SK-N-SH (cell line): ENCODE measurements at regions not wholly inside any gene's neighbourhood (a gene's known extent, or its start where the extent isn't known, plus 50 kb on each side); places are given as distances from the start of the nearest gene placed in this dataset.

Source experiments
- CTCF ChIA-PET: fragments of 300-600, 350-600 bp; formaldehyde crosslinking; extraction: SDS; loops from one replicate; lab custom pipeline; 2021; lab: Yijun Ruan, JAX
- POLR2A ChIA-PET: fragments of 350-600 bp; sonication (Branson Sonifier 250); formaldehyde crosslinking; extraction: SDS; loops from one replicate; lab custom pipeline; 2020; ENCODE audit warnings: antibody characterized with exemption, inconsistent platforms; lab: Yijun Ruan, JAX
- DNase-seq: peaks from one replicate; pipeline ENCODE4 v3.0.0; 2012
- H2AFZ ChIP-seq: fragments of 200-600 bp; sonication (generic); 2 replicates; pipeline ENCODE4 v1.8.1; 2016; ENCODE audit warnings: antibody characterized with exemption, mild to moderate bottlenecking, low read depth
- H3F3A ChIP-seq: fragments of 200-600 bp; sonication (generic); replicated peaks from 2 replicates; pipeline ENCODE3; 2016; ENCODE audit warnings: antibody characterized with exemption, mild to moderate bottlenecking; ENCODE audit not compliant: insufficient read depth
- H3K27ac ChIP-seq, 2 experiments: fragments of 200-500 bp in 1 of 2; fragments of 200-600 bp in 1 of 2; sonication (Bioruptor generic) in 1 of 2; sonication (generic), shearing (Covaris generic) in 1 of 2; 2 replicates each; pipeline versions ENCODE4 v1.5.1 to v1.6.1; 2014 to 2016; ENCODE audit warnings: low read depth in 2 of 2, inconsistent platforms in 1 of 2, low read length in 1 of 2, mild to moderate bottlenecking in 1 of 2, mixed read lengths in 1 of 2
- H3K27me3 ChIP-seq: fragments of 200-600 bp; sonication (generic), shearing (Covaris generic); 2 replicates; pipeline ENCODE4 v1.6.1; 2016; ENCODE audit warnings: mixed run types; ENCODE audit not compliant: insufficient read depth
- H3K36me3 ChIP-seq, 2 experiments: fragments of 200-500 bp in 1 of 2; fragments of 200-600 bp in 1 of 2; sonication (Bioruptor generic) in 1 of 2; sonication (generic) in 1 of 2; replicated peaks in 1 of 2; 2 replicates each; pipeline versions ENCODE3 to v1.5.1; 2014 to 2016; ENCODE audit warnings: low read length in 1 of 2, mild to moderate bottlenecking in 1 of 2; ENCODE audit not compliant: insufficient read depth in 2 of 2, control insufficient read depth in 1 of 2
- H3K4me1 ChIP-seq, 2 experiments: fragments of 200-500 bp in 1 of 2; fragments of 200-600 bp in 1 of 2; sonication (Bioruptor generic) in 1 of 2; sonication (generic), shearing (Covaris generic) in 1 of 2; 2 replicates each; pipeline versions ENCODE4 v1.5.1 to v1.6.1; 2014 to 2016; ENCODE audit warnings: low read depth in 1 of 2, low read length in 1 of 2, mixed run types in 1 of 2; ENCODE audit not compliant: insufficient read depth in 2 of 2, control insufficient read depth in 1 of 2
- H3K4me2 ChIP-seq: fragments of 200-600 bp; sonication (generic), shearing (Covaris generic); 2 replicates; pipeline ENCODE4 v1.6.1; 2017; ENCODE audit warnings: mixed run types
- H3K4me3 ChIP-seq, 2 experiments: fragments of 200-500 bp in 1 of 2; fragments of 200-600 bp in 1 of 2; sonication (Bioruptor generic) in 1 of 2; sonication (generic), shearing (Covaris generic) in 1 of 2; 2 replicates each; pipeline versions ENCODE4 v1.5.1 to v1.8.1; 2014 to 2016; ENCODE audit warnings: low read depth in 2 of 2, inconsistent platforms in 1 of 2, low read length in 1 of 2, mild to moderate bottlenecking in 1 of 2, mixed read lengths in 1 of 2, moderate library complexity in 1 of 2
- H3K79me2 ChIP-seq: fragments of 200-600 bp; sonication (generic); 2 replicates; pipeline ENCODE4 v1.8.1; 2017; ENCODE audit warnings: mild to moderate bottlenecking; ENCODE audit not compliant: insufficient read depth
- H3K9ac ChIP-seq: fragments of 200-600 bp; sonication (generic); 2 replicates; pipeline ENCODE4 v1.6.1; 2017; ENCODE audit warnings: mixed run types
- H3K9me2 ChIP-seq: fragments of 200-600 bp; sonication (generic); 2 replicates; pipeline ENCODE4 v1.6.1; 2017; ENCODE audit warnings: mixed run types
- H3K9me3 ChIP-seq: fragments of 200-600 bp; sonication (generic); 2 replicates; pipeline ENCODE4 v1.6.1; 2017; ENCODE audit warnings: mixed run types, mild to moderate bottlenecking, moderate library complexity
- H4K20me1 ChIP-seq: fragments of 200-600 bp; sonication (generic); 2 replicates; pipeline ENCODE4 v1.6.1; 2017; ENCODE audit warnings: mild to moderate bottlenecking, mixed run types; ENCODE audit not compliant: insufficient read depth
- CHD2 ChIP-seq: fragments of 150-350 bp; IDR thresholded peaks from 2 replicates; pipeline ENCODE4 v1.6.1; 2018; ENCODE audit warnings: low read length; ENCODE audit not compliant: partially characterized antibody
- ELF1 ChIP-seq: IDR thresholded peaks from 2 replicates; pipeline ENCODE4 v1.4.0; 2012
- EZH2phosphoT487 ChIP-seq: fragments of 200-600 bp; sonication (generic); IDR thresholded peaks from 2 replicates; pipeline ENCODE4 v1.6.1; 2017; ENCODE audit warnings: low read depth, mixed run types, mild to moderate bottlenecking, antibody characterized with exemption, moderate library complexity, borderline replicate concordance
- GABPA ChIP-seq: IDR thresholded peaks from 2 replicates; pipeline ENCODE4 v1.4.0; 2012; ENCODE audit warnings: low read depth, mild to moderate bottlenecking
- GATA2 ChIP-seq: sonication (generic); formaldehyde crosslinking; IDR thresholded peaks from 2 replicates; pipeline ENCODE4 v1.5.0; 2020; ENCODE audit warnings: mild to moderate bottlenecking, missing genetic modification reagents
- IRF3 ChIP-seq: fragments of 150-350 bp; IDR thresholded peaks from 2 replicates; pipeline ENCODE4 v1.6.1; 2016; ENCODE audit warnings: mild to moderate bottlenecking, low read depth, low read length
- JUND ChIP-seq: IDR thresholded peaks from 2 replicates; pipeline ENCODE4 v1.4.0; 2012
- MXI1 ChIP-seq: IDR thresholded peaks from 2 replicates; pipeline ENCODE4 v1.6.1; 2012; ENCODE audit warnings: mild to moderate bottlenecking, low read depth, low read length, improper control_type of control experiment
- NRF1 ChIP-seq: IDR thresholded peaks from 2 replicates; pipeline ENCODE4 v1.6.1; 2012; ENCODE audit warnings: low read depth, mild to moderate bottlenecking, low read length
- POLR2AphosphoS5 ChIP-seq: IDR thresholded peaks from 2 replicates; pipeline ENCODE4 v1.6.1; 2012; ENCODE audit warnings: low read depth, low read length
- RAD21 ChIP-seq: IDR thresholded peaks from 2 replicates; pipeline ENCODE4 v1.6.1; 2012; ENCODE audit warnings: mild to moderate bottlenecking, low read length
- RCOR1 ChIP-seq: fragments of 150-350 bp; IDR thresholded peaks from 2 replicates; pipeline ENCODE4 v1.6.1; 2017; ENCODE audit warnings: antibody characterized with exemption, low read length
- RFX5 ChIP-seq: IDR thresholded peaks from 2 replicates; pipeline ENCODE4 v1.6.1; 2012; ENCODE audit warnings: mild to moderate bottlenecking, improper control_type of control experiment, low read length
- SIN3A ChIP-seq: IDR thresholded peaks from 2 replicates; pipeline ENCODE4 v1.6.1; 2012; ENCODE audit warnings: low read depth, mild to moderate bottlenecking, low read length, moderate library complexity, borderline replicate concordance
- USF2 ChIP-seq: fragments of 150-350 bp; IDR thresholded peaks from 2 replicates; pipeline ENCODE4 v1.6.1; 2017; ENCODE audit warnings: antibody characterized with exemption, low read length, low read depth, borderline replicate concordance
- YY1 ChIP-seq: IDR thresholded peaks from 2 replicates; pipeline ENCODE4 v1.4.0; 2012; ENCODE audit warnings: low read depth, mild to moderate bottlenecking
- ZBTB33 ChIP-seq: IDR thresholded peaks from 2 replicates; pipeline ENCODE4 v1.4.0; 2012; ENCODE audit warnings: low read depth, borderline replicate concordance
- WGBS: methylation state at CpG from one replicate; pipeline ENCODE4 v1.1.6; 2017; ENCODE audit warnings: low lambda C conversion rate; 5-methylcytosine and 5-hydroxymethylcytosine counted together
- TF ChIP-seq, protein P1 (sequence below): fragments of 200-600 bp; sonication (generic); IDR thresholded peaks from 2 replicates; pipeline ENCODE4 v1.6.1; 2017; ENCODE audit warnings: antibody characterized with exemption, mild to moderate bottlenecking, moderate library complexity
- TF ChIP-seq, protein P2 (sequence below): IDR thresholded peaks from 2 replicates; pipeline ENCODE4 v1.4.0; 2012; ENCODE audit warnings: low read depth, borderline replicate concordance

- Histone ChIP-seq H3F3A (no peaks in the 10 kb centered on the region), H3K9me3 (no peaks in the 10 kb centered on the region), H4K20me1 (no peaks in the 10 kb centered on the region), H3K4me3 (no peak overlapping the region), H3K36me3 (no peaks in the 10 kb centered on the region), H3K4me1 (peaks cover 0 to 6% of the 10 kb centered on the region in 2 experiments; a peak in 1 of 4 replicates), H3K4me2 (no peak overlapping the region), H3K9ac (no peak overlapping the region), H3K79me2 (no peaks in the 10 kb centered on the region), H3K9me2 (no peaks in the 10 kb centered on the region), H3K27me3 (no peaks in the 10 kb centered on the region), H3K27ac (no peak overlapping the region), H2AFZ (no peak overlapping the region)
- CTCF ChIA-PET: interaction anchor here (0.7 to 1.5 kb wide), 4 partner anchors 9 to 321 kb away, joined by 3 read pairs; no protein-coding TSS in a partner anchor
- DNase-seq: no peak
- POLR2A ChIA-PET: no interaction called here
- 56% methylated on average over 14 of the region's 14 CpGs for WGBS
- no peak for TF ChIP-seq POLR2AphosphoS5
- no peak for TF ChIP-seq EZH2phosphoT487
- no peak for TF ChIP-seq JUND
- no peak for TF ChIP-seq ELF1
- no peak for TF ChIP-seq GABPA
- no peak for TF ChIP-seq ZBTB33
- no peak for TF ChIP-seq GATA2 (CRISPR knock-in tag)
- no peak for TF ChIP-seq MXI1
- TF ChIP-seq, protein P1, sequence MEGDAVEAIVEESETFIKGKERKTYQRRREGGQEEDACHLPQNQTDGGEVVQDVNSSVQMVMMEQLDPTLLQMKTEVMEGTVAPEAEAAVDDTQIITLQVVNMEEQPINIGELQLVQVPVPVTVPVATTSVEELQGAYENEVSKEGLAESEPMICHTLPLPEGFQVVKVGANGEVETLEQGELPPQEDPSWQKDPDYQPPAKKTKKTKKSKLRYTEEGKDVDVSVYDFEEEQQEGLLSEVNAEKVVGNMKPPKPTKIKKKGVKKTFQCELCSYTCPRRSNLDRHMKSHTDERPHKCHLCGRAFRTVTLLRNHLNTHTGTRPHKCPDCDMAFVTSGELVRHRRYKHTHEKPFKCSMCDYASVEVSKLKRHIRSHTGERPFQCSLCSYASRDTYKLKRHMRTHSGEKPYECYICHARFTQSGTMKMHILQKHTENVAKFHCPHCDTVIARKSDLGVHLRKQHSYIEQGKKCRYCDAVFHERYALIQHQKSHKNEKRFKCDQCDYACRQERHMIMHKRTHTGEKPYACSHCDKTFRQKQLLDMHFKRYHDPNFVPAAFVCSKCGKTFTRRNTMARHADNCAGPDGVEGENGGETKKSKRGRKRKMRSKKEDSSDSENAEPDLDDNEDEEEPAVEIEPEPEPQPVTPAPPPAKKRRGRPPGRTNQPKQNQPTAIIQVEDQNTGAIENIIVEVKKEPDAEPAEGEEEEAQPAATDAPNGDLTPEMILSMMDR: no peak
- TF ChIP-seq USF2: no peak
- TF ChIP-seq, protein P2, sequence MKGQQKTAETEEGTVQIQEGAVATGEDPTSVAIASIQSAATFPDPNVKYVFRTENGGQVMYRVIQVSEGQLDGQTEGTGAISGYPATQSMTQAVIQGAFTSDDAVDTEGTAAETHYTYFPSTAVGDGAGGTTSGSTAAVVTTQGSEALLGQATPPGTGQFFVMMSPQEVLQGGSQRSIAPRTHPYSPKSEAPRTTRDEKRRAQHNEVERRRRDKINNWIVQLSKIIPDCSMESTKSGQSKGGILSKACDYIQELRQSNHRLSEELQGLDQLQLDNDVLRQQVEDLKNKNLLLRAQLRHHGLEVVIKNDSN: no peak
- TF ChIP-seq SIN3A: no peak
- no peak for TF ChIP-seq CHD2
- TF ChIP-seq NRF1: no peak
- no peak for TF ChIP-seq RAD21
- TF ChIP-seq IRF3: no peak
- no peak for TF ChIP-seq RCOR1
- no peak for TF ChIP-seq YY1
- TF ChIP-seq RFX5: no peak
These were observed 132.0 kb upstream of the FSTL4 start for GRCh38 chr5:133744051-133744959.
